ENCODE measurements at regions not wholly inside any gene's neighbourhood (a gene's known extent, or its start where the extent isn't known, plus 50 kb on each side); places are given as distances from the start of the nearest gene placed in this dataset.
"Not testable (repeated sequence)": the region's sequence is repeated elsewhere in the genome, so short reads cannot be mapped to it uniquely, and the experiment has no call there.

DNA sequence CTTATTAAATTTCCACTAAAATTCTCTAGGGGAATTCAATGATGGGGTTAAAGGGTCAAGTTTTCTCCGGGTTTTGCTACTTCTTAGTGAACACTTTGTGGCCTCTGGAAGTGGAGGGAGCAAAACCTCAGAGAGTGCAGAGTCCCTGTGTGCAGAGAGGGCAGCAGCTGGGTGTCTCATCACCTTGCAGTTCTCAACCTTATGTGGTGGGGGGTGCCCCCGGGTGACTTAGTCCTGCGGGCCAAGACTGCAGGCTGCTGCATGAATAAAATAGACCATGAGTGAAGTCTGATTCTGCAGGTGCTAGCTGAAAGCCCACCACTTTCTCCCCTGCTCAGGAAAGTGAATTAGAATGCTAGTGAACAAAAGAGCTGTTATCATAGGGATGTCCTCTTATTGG is 191.6 kb downstream of the DLEU7 start:
- intact Hi-C loops (cut with micrococcal nuclease): no loop called here

DNA sequence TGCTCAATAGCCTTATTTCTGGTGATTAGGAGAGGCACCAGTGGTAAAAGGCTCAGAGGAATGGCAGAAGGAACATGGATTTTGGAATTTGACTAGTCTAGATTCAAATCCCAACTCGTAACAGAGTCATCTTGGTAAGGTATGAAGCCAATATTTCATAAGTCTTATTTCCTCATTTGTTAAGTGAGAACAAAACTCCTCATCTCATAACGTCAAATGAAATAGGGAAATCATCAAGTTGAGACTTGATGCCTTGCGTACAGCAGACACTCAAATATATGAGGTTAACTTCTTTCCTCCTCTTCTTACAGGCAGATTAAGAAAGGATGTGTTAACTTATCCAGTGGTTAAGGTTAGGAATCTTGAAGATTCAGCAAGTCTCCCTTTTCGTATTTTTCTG is 189.2 kb downstream of the DLEU7 start:
- intact Hi-C loops (cut with micrococcal nuclease): no loop called here

DNA sequence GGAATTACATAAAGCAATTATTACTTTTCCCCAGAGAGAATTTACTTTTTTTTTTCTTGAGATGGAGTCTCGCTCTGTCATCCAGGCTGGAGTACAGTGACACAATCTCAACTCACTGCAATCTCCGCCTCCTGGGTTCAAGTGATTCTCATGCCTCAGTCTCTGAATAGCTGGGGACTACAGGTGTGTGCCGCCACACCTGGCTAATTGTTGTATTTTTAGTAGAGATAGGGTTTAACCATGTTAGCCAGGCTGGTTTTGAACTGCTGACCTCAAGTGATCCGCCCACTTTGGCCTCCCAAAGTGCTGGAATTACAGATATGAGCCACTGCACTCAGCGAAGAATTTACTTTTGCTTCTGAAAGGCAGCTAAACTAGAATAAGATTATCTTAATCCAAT is 181.6 kb downstream of the DLEU7 start:
- intact Hi-C loops (cut with micrococcal nuclease): not testable (repeated sequence)

DNA sequence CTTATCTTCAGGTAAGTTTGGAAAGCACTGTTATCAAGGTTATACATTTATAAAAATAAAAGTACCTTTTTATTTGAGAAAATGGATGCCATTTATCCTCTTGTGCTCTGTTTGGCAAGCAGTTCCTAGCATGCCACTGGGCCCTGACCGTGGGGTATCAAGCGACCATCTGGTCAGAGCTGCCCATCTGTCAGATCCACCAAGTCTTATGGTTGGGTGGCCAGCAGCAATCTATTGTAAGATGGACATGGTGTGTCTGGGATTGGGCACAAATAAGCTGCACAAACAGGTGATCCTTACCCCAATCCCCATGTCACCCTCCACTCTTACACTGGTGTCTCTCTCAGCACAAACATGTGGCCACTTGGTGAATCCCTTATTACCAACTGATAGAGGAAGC is 178.5 kb downstream of the DLEU7 start:
- intact Hi-C loops (cut with micrococcal nuclease): no loop called here

DNA sequence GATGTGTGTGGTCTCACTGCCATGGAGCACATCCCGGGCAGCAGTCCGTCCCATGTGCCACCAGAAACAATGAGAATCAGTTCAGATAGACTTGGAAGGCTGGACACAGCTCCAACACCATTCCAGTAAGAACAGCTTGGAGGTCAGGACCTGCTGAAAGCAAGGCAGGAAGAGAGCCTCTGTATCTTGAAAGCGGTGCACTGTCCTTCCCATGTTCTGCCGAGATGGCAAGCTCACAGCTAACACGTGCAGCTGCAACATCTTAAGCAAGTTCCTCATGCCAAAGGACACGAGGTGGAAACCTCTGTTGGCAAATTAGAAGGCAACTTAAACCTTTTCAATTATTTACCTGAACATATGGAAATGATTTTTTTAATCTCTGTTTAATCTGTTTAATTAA is 175.4 kb downstream of the DLEU7 start:
- intact Hi-C loops (cut with micrococcal nuclease): no loop called here

DNA sequence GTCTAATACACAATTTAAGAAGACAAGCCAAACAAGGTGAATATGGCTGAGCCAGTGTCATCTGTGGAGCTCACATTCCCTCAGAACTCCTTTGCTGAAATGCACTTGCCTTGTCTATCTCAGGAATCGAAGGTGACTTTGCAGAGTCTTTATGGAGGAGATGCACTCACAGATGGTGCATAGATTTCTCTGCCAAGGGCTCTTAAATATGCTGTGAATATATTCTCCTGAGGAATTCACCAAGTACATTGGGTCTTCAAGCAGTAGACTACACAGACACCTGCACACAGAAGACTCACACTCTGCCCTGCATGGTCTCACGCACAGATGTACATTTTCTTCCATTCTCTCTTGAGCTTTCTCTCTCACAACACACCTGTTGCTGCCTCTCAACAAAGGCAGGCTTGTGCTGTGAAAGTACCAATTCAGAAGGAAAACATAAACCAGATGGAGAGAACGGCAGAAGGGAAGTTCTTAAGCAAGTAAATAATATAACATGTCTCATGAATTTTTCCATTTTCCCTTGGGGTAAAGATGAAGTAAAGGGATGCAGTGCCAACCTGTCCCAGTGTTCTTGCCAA is 174.7 kb downstream of the DLEU7 start:
- intact Hi-C loops (cut with micrococcal nuclease): no loop called here

DNA sequence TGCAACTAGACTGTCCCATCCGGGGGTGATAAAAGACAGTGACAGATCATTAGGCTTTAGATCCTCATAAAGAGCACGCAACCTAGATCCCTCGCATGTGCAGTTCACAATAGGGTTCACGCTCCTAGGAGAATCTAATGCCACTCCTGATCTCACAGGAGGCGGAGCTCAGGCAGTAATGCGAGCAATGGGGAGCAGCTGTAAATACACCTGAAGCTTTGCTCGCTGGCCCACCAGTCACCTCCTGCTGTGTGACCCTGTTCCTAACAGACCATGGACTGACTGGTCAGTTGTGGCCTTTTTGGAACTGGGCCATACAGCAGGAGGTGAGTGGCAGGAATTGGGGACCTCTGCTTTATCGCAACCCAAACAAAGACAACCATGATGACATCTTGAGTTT is 173.2 kb downstream of the DLEU7 start:
- intact Hi-C loops (cut with micrococcal nuclease): no loop called here

DNA sequence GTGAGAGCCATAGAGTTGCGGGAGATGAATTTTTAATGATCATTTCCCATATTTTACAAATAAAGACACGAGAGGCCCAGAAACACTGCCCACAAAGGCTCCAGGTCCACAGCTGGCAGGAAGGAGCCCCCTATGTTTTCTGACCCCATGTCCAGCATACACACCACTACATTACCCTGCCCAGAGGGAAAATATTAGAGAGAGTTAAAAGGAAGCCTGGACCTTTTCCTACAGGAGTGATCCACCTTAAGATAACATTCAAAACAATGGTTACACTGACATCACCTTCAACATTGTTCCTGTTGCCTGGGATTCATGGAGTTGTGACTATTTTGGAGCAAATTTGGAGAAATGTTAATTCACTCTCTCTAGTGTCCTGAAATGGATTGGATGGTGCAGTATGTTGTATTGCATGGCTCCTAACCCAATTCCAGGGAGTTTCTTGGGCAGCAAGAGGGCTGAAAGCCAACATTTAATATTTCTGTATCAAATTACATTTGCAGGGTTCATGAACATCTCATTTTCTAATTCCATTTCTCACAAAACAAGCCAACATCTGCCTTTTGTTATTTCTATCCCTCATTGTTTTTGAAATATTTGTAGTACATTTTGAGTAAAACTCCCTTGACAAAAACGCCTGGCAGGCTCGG is 172.5 kb downstream of the DLEU7 start:
- intact Hi-C loops (cut with micrococcal nuclease): no loop called here

DNA sequence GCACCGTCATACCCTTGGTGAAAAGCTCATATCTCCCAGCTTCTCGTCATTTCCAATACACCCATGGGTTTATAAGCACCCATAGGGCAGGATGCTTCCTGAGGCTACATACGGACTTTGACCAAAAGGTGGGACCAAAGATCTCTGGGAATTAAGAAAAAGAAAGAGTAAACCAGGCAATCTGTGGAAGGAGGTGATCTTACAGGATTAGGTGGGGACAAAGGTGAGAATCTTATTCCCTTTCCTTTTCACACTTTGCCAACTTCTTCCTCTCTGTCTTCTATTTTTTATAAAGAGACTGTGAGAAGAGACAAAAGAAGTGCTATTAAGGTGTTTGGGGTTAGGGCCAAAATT is 172.0 kb downstream of the DLEU7 start:
- intact Hi-C loops (cut with micrococcal nuclease): no loop called here

DNA sequence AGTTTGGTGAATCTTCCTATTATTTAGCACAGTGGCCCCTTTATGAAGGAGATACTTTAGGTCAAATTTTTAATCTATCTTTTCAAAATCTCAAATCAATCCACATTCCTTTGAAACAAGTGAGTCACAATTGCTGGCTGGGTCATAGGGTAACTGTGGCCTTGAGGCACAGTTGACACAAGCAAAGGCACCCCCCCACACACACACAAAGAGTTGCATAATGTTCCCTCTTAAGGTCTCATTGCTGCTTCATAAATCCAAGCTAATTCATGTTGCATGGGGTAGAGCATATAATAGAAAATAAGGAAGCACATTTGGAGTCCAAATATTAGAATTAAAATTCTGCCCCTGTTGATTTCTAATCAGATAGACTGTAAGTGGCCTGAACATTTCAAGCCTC is 171.5 kb downstream of the DLEU7 start:
- intact Hi-C loops (cut with micrococcal nuclease): no loop called here

DNA sequence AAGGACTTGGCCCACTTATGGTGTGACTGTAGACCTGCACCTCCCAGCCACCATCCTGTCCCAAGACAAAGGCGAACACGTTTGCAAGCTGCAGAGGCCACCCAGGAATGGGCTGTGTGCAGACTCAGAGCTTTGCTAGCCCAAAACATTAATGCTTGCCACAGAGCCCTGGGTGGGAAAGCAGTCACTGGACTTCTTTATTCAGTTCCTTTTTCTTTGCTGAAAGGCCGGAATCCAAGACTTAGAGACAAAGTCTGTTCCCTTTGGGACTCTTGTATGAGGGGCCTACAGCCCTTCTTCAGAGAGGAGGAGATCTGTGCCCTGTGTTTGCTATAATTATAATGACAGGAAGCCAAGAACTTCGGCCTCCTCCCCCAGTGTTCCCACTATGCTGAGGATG is 167.8 kb downstream of the DLEU7 start:
- intact Hi-C loops (cut with micrococcal nuclease): no loop called here

DNA sequence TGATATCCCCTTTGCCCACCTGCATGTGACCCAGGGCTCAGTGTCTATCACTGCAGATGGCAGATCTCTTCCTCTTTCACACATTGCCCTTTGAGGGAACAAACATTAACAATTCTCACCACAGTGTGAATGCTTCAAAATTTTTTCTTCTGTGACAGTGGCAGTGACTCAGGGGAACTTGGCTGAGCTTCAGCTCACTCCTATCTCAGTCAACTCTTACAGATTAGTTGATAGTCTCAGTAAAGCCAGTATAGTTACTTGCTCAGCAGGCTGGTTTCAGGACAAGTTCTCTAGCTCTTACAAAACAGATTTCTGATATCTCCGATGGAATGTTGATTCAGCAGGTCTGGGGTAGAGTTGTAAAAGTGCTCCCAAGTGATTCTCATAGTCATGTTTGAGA is 166.9 kb downstream of the DLEU7 start:
- intact Hi-C loops (cut with micrococcal nuclease): no loop called here

DNA sequence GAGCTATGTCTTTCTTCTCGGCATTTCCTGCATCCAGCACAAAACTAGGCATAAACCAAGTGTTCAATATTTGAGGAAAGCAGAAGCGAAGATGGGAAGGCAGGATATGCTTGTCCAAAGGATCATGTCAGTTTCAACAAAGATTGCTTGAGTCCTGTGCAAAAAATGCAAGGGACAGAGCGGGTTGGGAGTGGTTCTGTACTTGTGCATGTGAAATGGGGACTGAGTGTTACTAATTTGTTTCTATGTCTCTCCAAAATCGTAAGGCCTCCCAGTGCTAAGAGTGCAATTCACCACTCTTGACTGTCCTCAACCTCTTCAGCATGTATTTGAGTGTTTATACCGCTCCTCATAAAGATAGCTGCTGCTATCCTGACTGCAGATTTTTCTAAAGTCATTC is 166.2 kb downstream of the DLEU7 start:
- intact Hi-C loops (cut with micrococcal nuclease): no loop called here

DNA sequence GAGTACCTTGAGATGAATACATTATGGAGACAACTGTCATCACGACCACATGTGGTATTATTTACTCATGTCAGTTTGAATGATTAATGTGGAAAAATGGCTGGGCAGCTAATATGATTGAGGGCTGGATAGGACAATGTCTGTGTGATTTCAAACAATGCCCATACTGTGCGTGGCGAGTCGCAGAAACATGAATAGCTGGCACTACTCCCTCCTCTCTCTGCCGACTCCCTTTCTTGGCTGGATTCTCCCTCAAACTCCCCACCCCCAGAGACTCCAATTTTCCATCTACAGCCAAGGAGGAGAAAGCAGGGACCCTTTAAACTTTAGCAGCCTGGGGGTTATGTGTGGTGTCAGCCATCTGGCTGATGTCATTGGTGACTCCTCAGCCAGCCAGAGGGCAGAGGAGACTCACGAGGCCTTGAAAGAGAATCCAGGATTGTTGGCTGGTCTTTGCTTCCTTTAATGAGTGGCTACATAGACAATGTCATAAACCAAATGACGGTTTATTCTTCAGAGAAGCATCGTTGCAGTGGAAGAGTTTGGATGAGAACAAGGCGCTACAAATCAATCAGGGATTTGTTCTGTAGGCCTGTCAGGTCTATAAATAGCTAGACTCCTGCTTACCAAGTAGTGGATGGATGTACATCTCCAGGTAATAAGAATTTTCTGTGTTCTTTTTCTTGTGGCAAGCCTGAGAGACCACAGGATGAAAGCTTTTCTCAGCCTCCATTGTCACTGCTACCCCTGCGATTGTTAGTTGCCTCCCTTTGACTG is 165.6 kb downstream of the DLEU7 start:
- intact Hi-C loops (cut with micrococcal nuclease): no loop called here

DNA sequence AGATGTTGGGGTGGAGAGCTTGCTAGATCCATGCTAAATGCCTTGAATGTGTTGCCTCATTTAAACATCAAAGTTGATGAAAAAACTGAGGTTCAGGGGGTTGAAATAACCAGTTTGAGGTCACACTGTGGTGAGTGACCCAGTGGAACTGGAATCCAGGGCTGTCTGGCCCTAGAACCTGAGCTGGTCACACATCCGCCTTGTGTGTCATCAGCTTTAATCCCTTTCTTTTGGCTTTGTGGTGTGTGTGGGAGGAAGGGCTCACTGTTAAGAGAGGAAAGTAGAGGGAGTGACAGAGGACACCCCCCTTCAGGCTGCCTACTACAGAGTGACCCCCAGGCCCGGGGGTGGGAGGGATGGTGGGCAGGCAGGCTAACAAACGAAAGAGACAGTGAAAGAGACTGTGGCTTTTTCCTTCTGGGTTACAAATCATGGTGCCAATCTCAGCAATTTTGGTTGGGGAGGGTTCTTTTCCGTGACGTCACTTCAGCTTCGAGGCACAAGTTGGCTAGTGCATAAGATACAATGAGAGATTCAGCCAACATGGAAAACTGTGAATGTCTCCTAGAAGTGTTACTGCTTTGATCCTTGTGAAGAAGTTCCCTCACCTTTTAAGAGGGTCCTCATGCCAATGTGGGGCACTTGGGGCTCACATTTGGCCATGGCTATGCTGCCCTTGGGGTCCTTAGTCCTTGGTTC is 164.9 kb downstream of the DLEU7 start:
- intact Hi-C loops (cut with micrococcal nuclease): no loop called here

DNA sequence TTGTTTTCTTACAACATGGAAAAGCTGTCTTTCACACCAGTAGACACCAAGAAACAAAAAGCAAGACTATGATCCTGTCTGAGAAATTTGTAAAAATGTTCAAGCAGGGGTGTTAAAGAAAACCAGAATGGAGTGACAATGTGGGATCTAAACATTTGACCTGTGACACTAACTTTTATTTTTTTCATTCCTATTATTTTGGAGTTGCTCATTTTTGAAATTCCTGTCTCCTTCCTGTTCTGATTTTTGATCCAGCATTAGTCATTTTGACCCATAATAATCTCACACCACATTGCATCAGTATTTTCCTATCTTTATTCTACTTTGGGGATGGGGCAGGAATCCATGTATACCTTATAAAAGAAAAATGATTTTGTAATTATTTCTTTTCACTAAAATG is 164.2 kb downstream of the DLEU7 start:
- intact Hi-C loops (cut with micrococcal nuclease): no loop called here

DNA sequence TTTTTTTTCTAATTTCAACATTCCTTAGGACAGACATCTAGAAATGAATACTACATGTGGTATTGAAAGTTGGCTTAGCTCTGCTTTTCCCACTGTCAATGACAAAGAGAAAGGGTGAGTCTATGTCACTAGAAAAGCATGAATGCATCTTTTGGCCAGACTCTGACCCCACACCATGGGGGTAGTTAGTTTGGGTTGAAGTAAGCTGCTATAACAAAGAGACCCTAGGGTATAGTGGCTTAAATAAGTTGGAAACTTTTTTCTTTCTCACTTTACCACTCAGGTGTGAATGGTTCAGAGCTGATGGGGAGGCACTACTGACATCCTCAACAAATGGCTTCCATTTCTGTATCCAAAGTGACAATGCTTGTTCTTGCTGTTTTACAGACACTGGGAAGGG is 161.5 kb downstream of the DLEU7 start:
- intact Hi-C loops (cut with micrococcal nuclease): no loop called here

DNA sequence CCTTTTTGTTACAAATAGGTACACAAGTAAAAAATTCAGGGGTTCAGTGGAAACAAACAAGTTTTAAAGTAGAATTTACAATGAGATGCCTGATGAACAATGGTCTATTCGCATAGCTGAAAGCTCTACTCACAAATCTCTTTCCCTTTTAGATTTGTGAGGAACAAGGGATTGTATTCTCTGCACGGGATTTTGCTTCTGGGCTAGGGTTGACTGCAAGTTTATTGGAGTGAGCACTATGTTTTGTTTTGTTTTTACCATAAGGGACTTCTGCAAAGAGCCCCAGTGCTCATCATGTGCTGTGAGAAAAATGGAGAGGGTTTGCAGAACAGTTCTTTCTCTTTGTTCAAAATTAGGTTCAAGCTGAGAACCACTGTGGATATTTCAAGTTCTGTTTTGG is 160.5 kb downstream of the DLEU7 start:
- intact Hi-C loops (cut with micrococcal nuclease): no loop called here

DNA sequence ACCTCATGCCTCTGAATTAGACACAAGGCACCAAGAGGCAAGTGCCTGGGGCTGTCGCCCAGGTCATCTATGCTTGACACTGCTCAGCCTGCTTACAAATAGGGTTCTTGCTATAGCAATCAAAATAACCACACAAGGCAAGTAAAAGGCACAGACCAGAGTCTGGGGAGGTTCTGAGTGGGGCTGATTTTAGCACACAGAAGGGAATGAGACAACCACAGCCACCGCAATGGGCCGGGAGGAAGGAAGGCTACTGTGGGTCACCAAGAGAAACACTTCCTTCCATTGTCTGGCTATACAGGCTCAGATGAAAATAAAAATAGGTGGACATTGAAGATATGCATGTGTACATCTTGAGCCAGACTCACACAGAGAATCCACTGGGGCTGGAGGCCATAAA is 159.1 kb downstream of the DLEU7 start:
- intact Hi-C loops (cut with micrococcal nuclease): no loop called here

DNA sequence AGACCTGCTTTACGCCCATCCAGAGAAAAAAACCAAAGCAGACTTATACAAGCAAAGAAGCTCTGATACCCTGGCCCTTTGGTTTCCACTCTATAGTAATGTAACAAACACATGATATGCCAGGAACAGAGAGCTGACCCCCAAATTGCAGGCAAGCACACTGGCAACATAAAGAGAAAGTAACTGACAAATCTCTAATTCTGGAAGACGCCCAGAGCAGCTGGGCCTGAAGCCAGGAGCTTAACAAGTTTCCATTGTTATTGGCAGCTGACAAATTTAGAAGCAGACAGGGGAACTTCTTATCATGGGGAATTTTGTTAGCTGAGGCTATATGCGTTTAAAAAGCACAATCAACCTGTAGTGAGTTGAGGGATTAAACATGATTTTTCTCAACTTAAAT is 158.0 kb downstream of the DLEU7 start:
- intact Hi-C loops (cut with micrococcal nuclease): loop anchor here (5.0 kb wide), 1 partner anchor 173 kb away; no protein-coding TSS in a partner anchor

DNA sequence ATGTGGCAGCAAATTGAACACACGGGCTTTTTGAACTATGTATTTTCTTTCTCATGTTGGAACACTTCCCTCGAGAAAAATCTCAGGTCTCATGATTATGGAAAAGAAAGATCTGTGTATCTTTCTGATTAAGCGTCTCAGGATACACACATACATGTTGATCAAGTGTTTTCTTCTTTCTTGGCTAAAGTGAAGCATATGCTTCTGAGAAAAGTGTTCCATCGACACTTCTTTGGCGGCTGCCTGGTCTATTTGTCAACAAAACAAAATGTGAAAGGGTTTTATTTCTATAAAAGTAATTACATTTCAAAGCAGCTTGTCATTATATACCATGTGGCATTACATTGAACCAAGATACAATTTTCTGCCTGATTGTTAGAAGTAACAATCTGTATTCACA is 157.5 kb downstream of the DLEU7 start:
- intact Hi-C loops (cut with micrococcal nuclease): loop anchor here (5.0 kb wide), 1 partner anchor 174 kb away; no protein-coding TSS in a partner anchor

DNA sequence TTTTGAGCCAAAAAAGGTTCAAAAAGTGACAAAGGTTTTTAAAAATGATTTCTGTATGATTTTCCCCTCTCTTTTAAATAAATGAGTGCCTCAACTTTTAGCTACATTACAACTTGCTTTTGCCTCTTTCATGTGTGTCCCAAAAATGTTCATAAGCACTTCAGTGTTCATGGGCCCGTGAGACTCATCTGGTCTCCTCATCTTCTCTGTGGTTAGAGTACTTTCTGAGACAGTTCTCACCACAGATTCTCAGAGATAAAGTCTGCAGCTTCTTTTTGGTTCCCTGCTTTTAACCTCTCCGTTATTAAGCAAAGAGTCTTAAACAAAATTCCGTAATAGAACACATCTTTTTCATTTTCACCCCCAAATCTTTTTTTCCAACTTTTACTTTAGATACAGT is 156.9 kb downstream of the DLEU7 start:
- intact Hi-C loops (cut with micrococcal nuclease): loop anchor here (5.0 kb wide), 1 partner anchor 174 kb away; no protein-coding TSS in a partner anchor

All from T-helper 2 cell treated with Interferon-gamma antibody and Interleukin-4, amounts not matched to agents 100 ng/mL and 5 ng/mL, for 36 hours (primary cell).